Transverse colon (tissue), 4 donors: ENCODE measurements at regions not wholly inside any gene's neighbourhood (a gene's known extent, or its start where the extent isn't known, plus 50 kb on each side); places are given as distances from the start of the nearest gene placed in this dataset.
"Not testable (repeated sequence)": the region's sequence is repeated elsewhere in the genome, so short reads cannot be mapped to it uniquely, and the experiment has no call there.

Experiments
- DNase-seq: peaks from one replicate; pipeline ENCODE4 v3.0.0-alpha.2; 2019
- H3K27ac ChIP-seq, 4 donors: fragments of 200-600 bp; sonication (generic); 2 replicates each; pipeline ENCODE4 v1.5.1; 2016 to 2018; ENCODE audit warnings: inconsistent platforms in 4 of 4
- H3K27me3 ChIP-seq: fragments of 200-600 bp; sonication (generic); 2 replicates; pipeline ENCODE4 v1.5.1; 2017; ENCODE audit warnings: inconsistent platforms
- H3K36me3 ChIP-seq, 4 donors: fragments of 200-600 bp; sonication (generic); 2 replicates each; pipeline ENCODE4 v1.5.1; 2017 to 2019; ENCODE audit warnings: inconsistent platforms in 4 of 4
- H3K4me1 ChIP-seq, 4 donors: fragments of 200-600 bp; sonication (generic); 2 replicates each; pipeline ENCODE4 v1.5.1; 2017 to 2020; ENCODE audit warnings: inconsistent platforms in 4 of 4
- H3K4me3 ChIP-seq, 4 donors: fragments of 200-600 bp; sonication (generic); 1 replicate in 1 of 4; 2 replicates in 3 of 4; pipeline versions ENCODE4 v1.5.1 to v1.6.1; 2017 to 2019; ENCODE audit warnings: inconsistent platforms in 4 of 4
- H3K9me3 ChIP-seq, 2 donors: fragments of 200-600 bp; sonication (generic); 2 replicates each; pipeline ENCODE4 v1.5.1; 2017 to 2019; ENCODE audit warnings: inconsistent platforms in 2 of 2
- EP300 ChIP-seq: sonication (generic); formaldehyde crosslinking; IDR thresholded peaks from one replicate; pipeline ENCODE4 v1.6.1; 2017; ENCODE audit warnings: antibody characterized with exemption, low read depth
- POLR2A ChIP-seq: fragments of 450-650 bp; IDR thresholded peaks from one replicate; pipeline ENCODE4 v1.6.1; 2016; ENCODE audit warnings: antibody characterized with exemption, mild to moderate bottlenecking, moderate library complexity
- POLR2AphosphoS5 ChIP-seq, 3 donors: sonication (generic); formaldehyde crosslinking; IDR thresholded peaks; one replicate each; pipeline ENCODE4 v1.6.1; 2016; ENCODE audit warnings: antibody characterized with exemption in 3 of 3
- WGBS, 2 donors: methylation state at CpG; one replicate each; pipeline ENCODE4 v1.1.5; 2018; ENCODE audit warnings: low coverage in 1 of 2; 5-methylcytosine and 5-hydroxymethylcytosine counted together
- in situ Hi-C, 4 donors: fragments of 200-750 bp; cut with MboI; loops; one replicate each; pipeline versions ENCODE4 v1.15.0 to v1.15.1; 2017; ENCODE audit warnings: low sequenced_read_pairs in 3 of 4, low pct_ligation_motif_present in 1 of 4, low pct_unique_long_range_greater_than_20kb in 1 of 4
- intact Hi-C: fragments of 100-400 bp; cut with DNase I; formaldehyde crosslinking; loops from one replicate; pipeline ENCODE4 v1.15.1; 2023; ENCODE audit warnings: low total_unique reads
- TF ChIP-seq, protein P1 (sequence below), 5 experiments: fragments of 200-600 bp in 3 of 5; fragments of 450-650 bp in 2 of 5; sonication (generic) in 3 of 5; IDR thresholded peaks; 1 replicate in 2 of 5; 2 replicates in 3 of 5; pipeline ENCODE4 v1.5.1; 2016 to 2017; ENCODE audit warnings: antibody characterized with exemption in 5 of 5, inconsistent platforms in 3 of 5, mild to moderate bottlenecking in 2 of 5, moderate library complexity in 1 of 5

DNA sequence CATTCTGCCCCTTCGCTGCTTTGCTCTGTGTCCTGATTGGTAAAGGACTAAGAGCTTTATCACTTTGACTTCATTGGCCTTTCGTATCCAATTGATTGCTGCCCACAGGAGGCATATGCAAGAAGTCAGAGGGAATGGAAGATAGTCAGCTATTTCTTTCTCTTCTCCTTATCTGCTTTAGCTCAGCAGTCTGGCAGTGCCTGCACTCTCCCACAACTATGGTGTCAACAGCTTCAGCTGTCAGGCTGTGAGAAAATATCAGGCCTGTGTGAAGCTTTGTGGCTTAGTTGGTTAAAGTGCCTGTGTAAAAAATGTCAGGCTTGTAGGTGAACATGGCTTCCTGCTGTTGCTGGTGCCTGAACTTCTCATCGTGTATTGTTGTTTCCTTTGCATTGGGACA is 243.0 kb downstream of the PCDH17 start:
- 75 to 85% methylated on average over 2 to 3 of the region's 3 CpGs for WGBS, 2 donors
- intact Hi-C loops (no loop called here), in situ Hi-C loops (no loop called here)
- Histone ChIP-seq H3K36me3 (no peaks in the 10 kb centered on the region), H3K9me3 (peaks cover 3 to 4% of the 10 kb centered on the region in 2 donors), H3K4me1 (no peaks in the 10 kb centered on the region), H3K4me3 (no peak overlapping the region), H3K27me3 (no peaks in the 10 kb centered on the region), H3K27ac (no peak overlapping the region)
- DNase-seq, result no peak
- no peak for TF ChIP-seq POLR2A
- TF ChIP-seq POLR2AphosphoS5 (IDR thresholded peaks at IDR 0.05), result no peak
- no peak for TF ChIP-seq EP300
- TF ChIP-seq, protein P1, sequence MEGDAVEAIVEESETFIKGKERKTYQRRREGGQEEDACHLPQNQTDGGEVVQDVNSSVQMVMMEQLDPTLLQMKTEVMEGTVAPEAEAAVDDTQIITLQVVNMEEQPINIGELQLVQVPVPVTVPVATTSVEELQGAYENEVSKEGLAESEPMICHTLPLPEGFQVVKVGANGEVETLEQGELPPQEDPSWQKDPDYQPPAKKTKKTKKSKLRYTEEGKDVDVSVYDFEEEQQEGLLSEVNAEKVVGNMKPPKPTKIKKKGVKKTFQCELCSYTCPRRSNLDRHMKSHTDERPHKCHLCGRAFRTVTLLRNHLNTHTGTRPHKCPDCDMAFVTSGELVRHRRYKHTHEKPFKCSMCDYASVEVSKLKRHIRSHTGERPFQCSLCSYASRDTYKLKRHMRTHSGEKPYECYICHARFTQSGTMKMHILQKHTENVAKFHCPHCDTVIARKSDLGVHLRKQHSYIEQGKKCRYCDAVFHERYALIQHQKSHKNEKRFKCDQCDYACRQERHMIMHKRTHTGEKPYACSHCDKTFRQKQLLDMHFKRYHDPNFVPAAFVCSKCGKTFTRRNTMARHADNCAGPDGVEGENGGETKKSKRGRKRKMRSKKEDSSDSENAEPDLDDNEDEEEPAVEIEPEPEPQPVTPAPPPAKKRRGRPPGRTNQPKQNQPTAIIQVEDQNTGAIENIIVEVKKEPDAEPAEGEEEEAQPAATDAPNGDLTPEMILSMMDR (IDR thresholded peaks at IDR 0.05), result no peak

DNA sequence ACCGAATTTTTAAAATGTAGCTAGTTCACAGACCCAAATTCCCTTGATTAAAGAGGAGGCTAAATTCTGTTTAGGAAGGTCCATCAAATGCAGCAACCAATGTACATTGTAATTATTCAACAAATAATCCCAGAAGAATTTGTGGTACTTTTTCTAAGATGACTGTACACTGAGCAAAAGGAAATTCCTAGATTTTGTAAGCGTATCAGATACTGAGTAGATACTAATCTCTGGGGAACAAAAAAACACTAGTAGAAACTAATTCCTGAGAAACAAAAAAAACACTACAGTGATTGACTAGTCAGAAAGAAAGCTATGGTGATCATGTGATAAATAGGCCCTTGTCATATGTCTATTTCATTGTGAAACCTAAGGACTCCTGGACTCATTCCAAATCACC is 246.1 kb downstream of the PCDH17 start:
- H3K9me3 ChIP-seq, result peaks cover 0 to 3% of the 10 kb centered on the region in 2 donors
- TF ChIP-seq, protein P1 (IDR thresholded peaks at IDR 0.05), result no peak
- TF ChIP-seq POLR2A (no peak), POLR2AphosphoS5 (IDR thresholded peaks at IDR 0.05) (no peak), EP300 (no peak)
- H3K4me1 ChIP-seq, result no peaks in the 10 kb centered on the region
- H3K27me3 ChIP-seq, result no peaks in the 10 kb centered on the region
- no peak overlapping the region for H3K27ac ChIP-seq
- H3K36me3 ChIP-seq, result no peaks in the 10 kb centered on the region
- no peak overlapping the region for H3K4me3 ChIP-seq
- intact Hi-C loops (no loop called here), in situ Hi-C loops (no loop called here)
- 82 to 90% methylated on average over 2 of the region's 2 CpGs for WGBS, 2 donors
- DNase-seq, result no peak

DNA sequence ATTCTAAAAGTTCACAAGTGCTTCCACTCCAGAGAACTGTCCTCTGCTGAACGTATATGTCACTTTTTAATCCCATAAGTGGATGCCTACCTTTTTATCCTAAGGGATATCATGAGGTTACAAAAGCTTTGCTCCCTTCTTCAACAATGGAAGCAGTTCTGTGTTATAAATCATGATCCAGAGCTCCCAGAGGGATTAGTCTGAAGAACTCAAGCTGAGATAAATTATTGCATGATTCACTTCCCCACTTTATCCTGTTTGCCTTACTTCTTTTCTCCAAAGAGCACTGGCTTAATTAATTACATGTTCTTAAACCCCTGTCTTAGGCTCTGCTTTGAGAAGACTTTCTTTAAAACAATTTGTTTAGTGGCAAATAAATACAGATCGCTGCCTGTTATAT is 246.7 kb downstream of the PCDH17 start:
- intact Hi-C loops, result no loop called here
- H3K27me3 ChIP-seq, result no peaks in the 10 kb centered on the region
- H3K9me3 ChIP-seq, result peaks cover 3 to 7% of the 10 kb centered on the region in 2 donors
- no peak overlapping the region for H3K4me3 ChIP-seq
- H3K27ac ChIP-seq, result no peak overlapping the region
- 49 to 60% methylated on average over 1 to 2 of the region's 2 CpGs for WGBS, 2 donors
- no peak for TF ChIP-seq POLR2AphosphoS5 (IDR thresholded peaks at IDR 0.05)
- no peaks in the 10 kb centered on the region for H3K36me3 ChIP-seq
- DNase-seq, result no peak
- H3K4me1 ChIP-seq, result no peaks in the 10 kb centered on the region
- in situ Hi-C loops, result no loop called here

DNA sequence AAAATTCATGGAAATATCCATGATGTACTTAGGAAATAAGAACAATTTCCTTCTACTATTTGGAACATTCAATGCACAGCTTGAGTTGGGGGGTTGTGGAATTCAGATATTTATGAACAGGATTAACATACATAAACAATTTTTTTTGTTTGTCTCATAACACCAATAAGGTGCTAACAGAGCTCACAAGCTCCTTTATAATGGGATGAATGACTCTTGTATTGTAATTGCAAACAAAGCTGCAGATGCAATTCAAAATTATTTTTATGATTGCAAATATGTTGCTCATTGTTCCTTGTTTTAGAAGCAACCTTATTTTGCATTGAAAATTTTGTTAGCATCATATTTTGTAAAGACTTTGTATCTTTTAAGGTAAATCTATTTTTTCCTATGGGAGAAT is 265.7 kb downstream of the PCDH17 start:
- no peak for DNase-seq
- H3K4me1 ChIP-seq, result no peaks in the 10 kb centered on the region
- H3K36me3 ChIP-seq, result no peaks in the 10 kb centered on the region
- no peaks in the 10 kb centered on the region for H3K27me3 ChIP-seq
- no peaks in the 10 kb centered on the region for H3K9me3 ChIP-seq
- intact Hi-C loops (no loop called here), in situ Hi-C loops (no loop called here)
- TF ChIP-seq POLR2AphosphoS5 (IDR thresholded peaks at IDR 0.05) (no peak), POLR2A (no peak), EP300 (no peak)
- TF ChIP-seq, protein P1 (IDR thresholded peaks at IDR 0.05), result no peak
- H3K4me3 ChIP-seq, result no peak overlapping the region
- H3K27ac ChIP-seq, result no peak overlapping the region

DNA sequence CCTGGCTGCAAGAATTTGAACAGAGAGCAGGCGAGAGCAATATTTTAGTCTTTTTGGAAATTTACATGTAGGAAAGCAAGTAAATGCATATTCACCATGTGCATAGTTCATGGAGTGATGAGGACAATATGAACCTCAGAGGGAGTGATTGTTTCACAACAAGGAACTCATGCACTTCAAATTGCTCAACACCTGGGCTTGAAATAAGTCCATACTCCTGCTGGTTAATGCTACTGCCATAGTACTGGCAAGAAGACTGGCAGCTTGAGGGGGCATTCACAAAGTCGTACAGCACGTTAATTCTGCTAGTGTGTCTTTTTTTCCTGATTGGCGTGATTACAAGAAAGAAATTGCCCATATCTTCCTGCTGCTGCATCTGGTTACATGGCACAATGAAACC is 267.6 kb downstream of the PCDH17 start:
- intact Hi-C loops, result no loop called here
- no peaks in the 10 kb centered on the region for H3K27me3 ChIP-seq
- no peak for DNase-seq
- 70 to 78% methylated on average over 4 of the region's 4 CpGs for WGBS, 2 donors
- in situ Hi-C loops, result no loop called here
- H3K36me3 ChIP-seq, result no peaks in the 10 kb centered on the region
- H3K27ac ChIP-seq, result no peak overlapping the region
- TF ChIP-seq POLR2AphosphoS5 (IDR thresholded peaks at IDR 0.05), result no peak
- TF ChIP-seq, protein P1 (IDR thresholded peaks at IDR 0.05), result no peak
- no peak for TF ChIP-seq POLR2A
- no peak for TF ChIP-seq EP300
- H3K4me3 ChIP-seq, result no peak overlapping the region
- no peaks in the 10 kb centered on the region for H3K9me3 ChIP-seq
- H3K4me1 ChIP-seq, result no peaks in the 10 kb centered on the region

DNA sequence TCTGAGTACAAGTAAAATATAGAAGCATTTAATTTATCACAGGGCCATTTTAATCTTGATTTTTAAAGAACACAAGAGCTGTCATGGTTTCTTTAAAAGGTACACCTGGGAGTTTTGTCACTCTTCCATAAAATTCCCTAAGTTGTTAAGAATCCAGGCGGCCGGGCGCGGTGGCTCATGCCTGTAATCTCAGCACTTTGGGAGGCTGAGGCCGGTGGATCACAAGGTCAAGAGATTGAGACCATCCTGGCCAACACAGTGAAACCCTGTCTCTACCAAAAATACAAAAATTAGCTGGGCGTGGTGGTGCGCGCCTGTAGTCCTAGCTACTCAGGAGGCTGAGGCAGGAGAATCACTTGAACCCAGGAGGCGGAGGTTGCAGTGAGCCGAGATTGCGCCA is 278.3 kb downstream of the PCDH17 start:
- H3K27me3 ChIP-seq, H3K4me3 ChIP-seq, H3K36me3 ChIP-seq, DNase-seq, H3K4me1 ChIP-seq, H3K27ac ChIP-seq, intact Hi-C loops, in situ Hi-C loops: not testable (repeated sequence)
- WGBS, 2 donors, result 80 to 91% methylated on average over 1 to 11 of the region's 11 CpGs
- H3K9me3 ChIP-seq, result peaks cover 0 to 17% of the 10 kb centered on the region in 2 donors
